BLaER1 (cell line): ENCODE measurements at regions not wholly inside any gene's neighbourhood (a gene's known extent, or its start where the extent isn't known, plus 50 kb on each side); places are given as distances from the start of the nearest gene placed in this dataset.

ENCODE experiments used
- H3K27ac ChIP-seq: shearing (Covaris generic); formaldehyde crosslinking; 2 replicates; pipeline ENCODE4 v1.8.1; 2022
- H3K27me3 ChIP-seq: shearing (Covaris generic); formaldehyde crosslinking; 2 replicates; pipeline ENCODE4 v1.8.1; 2022
- H3K36me3 ChIP-seq: shearing (Covaris generic); formaldehyde crosslinking; 2 replicates; pipeline ENCODE4 v1.8.1; 2022
- H3K4me1 ChIP-seq: shearing (Covaris generic); formaldehyde crosslinking; 2 replicates; pipeline ENCODE4 v1.8.1; 2022
- H3K4me2 ChIP-seq: shearing (Covaris generic); formaldehyde crosslinking; 2 replicates; pipeline ENCODE4 v1.8.1; 2022
- H3K4me3 ChIP-seq: shearing (Covaris generic); formaldehyde crosslinking; 2 replicates; pipeline ENCODE4 v1.8.1; 2022
- H3K9ac ChIP-seq: shearing (Covaris generic); formaldehyde crosslinking; 2 replicates; pipeline ENCODE4 v1.8.1; 2022
- H3K9me3 ChIP-seq: shearing (Covaris generic); formaldehyde crosslinking; 2 replicates; pipeline ENCODE4 v1.8.1; 2022
- H4K20me1 ChIP-seq: shearing (Covaris generic); formaldehyde crosslinking; 2 replicates; pipeline ENCODE4 v1.8.1; 2022
- Cebpa-rat ChIP-seq: shearing (Covaris generic); IDR thresholded peaks from 2 replicates; pipeline ENCODE4 v1.8.1; 2022

GRCh38 chr6:40714143-40714542 is 127.0 kb upstream of the LRFN2 start:
- Histone ChIP-seq H3K27ac (peak overlapping the region; percentile 95), H3K9me3 (no peaks in the 10 kb centered on the region), H3K4me1 (peaks cover 97% of the 10 kb centered on the region), H3K27me3 (no peaks in the 10 kb centered on the region), H3K9ac (peak overlapping the region; percentile 93; the same call in 1 of the 2 replicates), H4K20me1 (no peaks in the 10 kb centered on the region), H3K36me3 (no peaks in the 10 kb centered on the region), H3K4me3 (no peak overlapping the region), H3K4me2 (peak overlapping the region; percentile 94)
- no peak for TF ChIP-seq Cebpa-rat

- H3K9ac ChIP-seq, result peak overlapping the region; percentile 93
Observed at GRCh38 chr6:40713002-40713719, 126.0 kb upstream of the LRFN2 start.

GRCh38 chr6:40710626-40711330 is 123.6 kb upstream of the LRFN2 start:
- peaks cover 100% of the 10 kb centered on the region for H3K4me1 ChIP-seq
- H3K9ac ChIP-seq, result peak overlapping the region; percentile 93
- H3K27ac ChIP-seq, result peak overlapping the region; percentile 95
- peak overlapping the region; percentile 94 for H3K4me2 ChIP-seq
- no peaks in the 10 kb centered on the region for H3K27me3 ChIP-seq
- H3K9me3 ChIP-seq, result no peaks in the 10 kb centered on the region
- TF ChIP-seq Cebpa-rat, result no peak
- H3K4me3 ChIP-seq, result peak overlapping the region; percentile 49
- no peaks in the 10 kb centered on the region for H4K20me1 ChIP-seq
- no peaks in the 10 kb centered on the region for H3K36me3 ChIP-seq

More at GRCh38 chr6:40713002-40713719, 126.0 kb upstream of the LRFN2 start:
- Histone ChIP-seq H3K27me3 (no peaks in the 10 kb centered on the region), H3K27ac (peak overlapping the region; percentile 95), H3K4me2 (peak overlapping the region; percentile 94), H3K4me3 (peak overlapping the region; percentile 32; the same call in 1 of the 2 replicates), H4K20me1 (no peaks in the 10 kb centered on the region), H3K4me1 (peaks cover 98% of the 10 kb centered on the region), H3K36me3 (no peaks in the 10 kb centered on the region), H3K9me3 (no peaks in the 10 kb centered on the region)
- no peak for TF ChIP-seq Cebpa-rat

- Histone ChIP-seq H3K4me3 (peak overlapping the region; percentile 45), H3K27me3 (no peaks in the 10 kb centered on the region), H3K36me3 (no peaks in the 10 kb centered on the region), H3K4me1 (peaks cover 95% of the 10 kb centered on the region), H3K27ac (peak overlapping the region; percentile 95), H3K9me3 (no peaks in the 10 kb centered on the region), H3K9ac (peak overlapping the region; percentile 93), H3K4me2 (peak overlapping the region; percentile 94), H4K20me1 (no peaks in the 10 kb centered on the region)
- no peak for TF ChIP-seq Cebpa-rat
Observed at GRCh38 chr6:40708049-40708448, 120.9 kb upstream of the LRFN2 start.

GRCh38 chr6:40706178-40706577 is 119.0 kb upstream of the LRFN2 start:
- Histone ChIP-seq H4K20me1 (no peaks in the 10 kb centered on the region), H3K9ac (peak overlapping the region; percentile 93), H3K9me3 (no peaks in the 10 kb centered on the region), H3K4me1 (peaks cover 95% of the 10 kb centered on the region), H3K36me3 (no peaks in the 10 kb centered on the region), H3K27ac (peak overlapping the region; percentile 95), H3K4me2 (peak overlapping the region; percentile 94), H3K27me3 (no peaks in the 10 kb centered on the region), H3K4me3 (no peak overlapping the region)
- no peak for TF ChIP-seq Cebpa-rat

- H3K4me3 ChIP-seq, result 0 out of 2 replicates have a peak overlapping the region, but pooled peaks have one; percentile 72
- H3K9me3 ChIP-seq, result no peaks in the 10 kb centered on the region
- peak overlapping the region; percentile 94 for H3K4me2 ChIP-seq
- peak overlapping the region; percentile 95 for H3K27ac ChIP-seq
- H3K27me3 ChIP-seq, result no peaks in the 10 kb centered on the region
- no peaks in the 10 kb centered on the region for H3K36me3 ChIP-seq
- no peaks in the 10 kb centered on the region for H4K20me1 ChIP-seq
- peak overlapping the region; percentile 93 for H3K9ac ChIP-seq
- no peak for TF ChIP-seq Cebpa-rat
- H3K4me1 ChIP-seq, result peaks cover 95% of the 10 kb centered on the region
Observed at GRCh38 chr6:40705354-40705753, 118.2 kb upstream of the LRFN2 start.

GRCh38 chr6:40701352-40702007 is 114.3 kb upstream of the LRFN2 start:
- Histone ChIP-seq H3K4me3 (peak overlapping the region; percentile 72), H3K9me3 (no peaks in the 10 kb centered on the region), H3K27ac (peak overlapping the region; percentile 95), H3K9ac (peak overlapping the region; percentile 93), H3K4me2 (peak overlapping the region; percentile 94), H3K36me3 (no peaks in the 10 kb centered on the region), H3K27me3 (no peaks in the 10 kb centered on the region), H3K4me1 (peaks cover 95% of the 10 kb centered on the region), H4K20me1 (no peaks in the 10 kb centered on the region)
- TF ChIP-seq Cebpa-rat, result no peak

GRCh38 chr6:40700006-40700580 is 112.9 kb upstream of the LRFN2 start:
- Histone ChIP-seq H3K4me2 (peak overlapping the region; percentile 94), H3K9me3 (no peaks in the 10 kb centered on the region), H3K4me3 (peak overlapping the region; percentile 20; the same call in 1 of the 2 replicates), H3K27me3 (no peaks in the 10 kb centered on the region), H3K27ac (peak overlapping the region; percentile 95), H4K20me1 (no peaks in the 10 kb centered on the region), H3K4me1 (peaks cover 95% of the 10 kb centered on the region), H3K9ac (peak overlapping the region; percentile 45; the same call in 1 of the 2 replicates), H3K36me3 (no peaks in the 10 kb centered on the region)
- TF ChIP-seq Cebpa-rat, result no peak

- Histone ChIP-seq H3K27me3 (no peaks in the 10 kb centered on the region), H3K36me3 (no peaks in the 10 kb centered on the region), H3K4me3 (peak overlapping the region; percentile 16), H3K9me3 (no peaks in the 10 kb centered on the region), H3K4me1 (peaks cover 76% of the 10 kb centered on the region), H3K27ac (peak overlapping the region; percentile 56), H4K20me1 (no peaks in the 10 kb centered on the region), H3K4me2 (peak overlapping the region; percentile 94), H3K9ac (peak overlapping the region; percentile 31; the same call in 1 of the 2 replicates)
- TF ChIP-seq Cebpa-rat, result no peak
Observed at GRCh38 chr6:40695750-40696415, 108.7 kb upstream of the LRFN2 start.
